Lower leg skin (tissue), 4 donors: ENCODE measurements at regions not wholly inside any gene's neighbourhood (a gene's known extent, or its start where the extent isn't known, plus 50 kb on each side); places are given as distances from the start of the nearest gene placed in this dataset.

Source experiments
- DNase-seq, 2 donors: peaks; one replicate each; pipeline ENCODE4 v3.0.0-alpha.2; 2019; ENCODE audit warnings: low spot score in 2 of 2
- H3K4me3 ChIP-seq: fragments of 200-600 bp; sonication (generic); 2 replicates; pipeline ENCODE4 v1.5.1; 2017; ENCODE audit warnings: mild to moderate bottlenecking, low read depth; ENCODE audit not compliant: poor library complexity, severe bottlenecking
- POLR2A ChIP-seq, 2 donors: fragments of 450-650 bp; IDR thresholded peaks; one replicate each; pipeline ENCODE4 v1.6.1; 2016 to 2017; ENCODE audit warnings: antibody characterized with exemption in 2 of 2, mild to moderate bottlenecking in 1 of 2, moderate library complexity in 1 of 2
- WGBS, 2 donors: methylation state at CpG; one replicate each; pipeline ENCODE4 v1.1.5; 2018; 5-methylcytosine and 5-hydroxymethylcytosine counted together
- intact Hi-C: fragments of 100-400 bp; cut with DNase I; formaldehyde crosslinking; loops from one replicate; pipeline ENCODE4 v1.15.0; 2023; ENCODE audit warnings: low total_unique reads
- TF ChIP-seq, protein P1 (sequence below), 3 donors: fragments of 450-650 bp; IDR thresholded peaks; one replicate each; pipeline ENCODE4 v1.5.1; 2016; ENCODE audit warnings: antibody characterized with exemption in 3 of 3, mild to moderate bottlenecking in 3 of 3, moderate library complexity in 2 of 3

DNA sequence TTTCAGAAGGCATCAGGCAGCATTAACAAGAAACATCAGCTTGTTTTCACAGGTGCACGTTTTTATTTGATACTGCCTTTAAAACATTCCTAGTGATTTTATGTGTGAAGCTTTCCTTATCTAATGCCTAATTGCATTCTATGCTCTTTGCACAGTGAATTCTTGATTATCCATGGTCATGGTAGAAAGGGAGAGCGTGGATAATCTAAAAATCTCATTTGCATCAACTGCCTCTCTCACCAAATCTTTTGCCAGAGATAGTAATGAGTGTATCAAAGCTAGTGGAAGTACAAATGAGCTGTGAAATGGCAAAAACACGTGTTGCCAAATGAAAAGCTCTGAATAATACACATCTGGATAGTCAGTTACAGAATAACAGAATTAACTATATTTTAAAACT is 170.5 kb downstream of the NAA11 start:
- H3K4me3 ChIP-seq = no peak overlapping the region
- intact Hi-C loops = no loop called here

DNA sequence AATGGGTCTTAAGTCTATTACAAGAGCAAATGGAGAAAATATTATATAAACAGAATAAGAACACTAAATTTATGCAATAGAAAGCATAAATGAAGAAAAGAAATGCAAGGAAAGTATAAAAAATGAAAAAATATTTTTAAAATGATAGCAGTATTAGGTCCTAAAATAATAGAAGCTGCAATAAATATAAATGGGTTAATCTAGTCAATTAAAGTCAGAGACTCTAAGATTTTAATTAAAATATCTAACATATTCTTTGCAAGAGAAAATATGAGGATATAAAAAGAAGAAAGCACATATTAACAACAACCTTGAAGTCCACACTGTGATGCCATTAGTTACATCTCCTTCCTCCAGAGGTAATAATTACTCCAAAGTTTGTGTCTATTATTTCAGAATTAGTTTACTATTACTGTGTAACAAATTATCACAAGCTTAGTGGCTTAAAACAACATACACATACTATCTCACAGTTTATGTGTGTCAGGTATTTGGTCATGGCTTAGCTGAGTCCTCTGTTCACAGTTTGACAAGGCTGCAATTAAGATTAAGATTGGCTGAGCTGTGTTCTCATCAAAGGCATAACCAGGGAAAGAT is 174.9 kb downstream of the NAA11 start:
- no peak for TF ChIP-seq POLR2A (IDR thresholded peaks at IDR 0.05)
- TF ChIP-seq, protein P1, sequence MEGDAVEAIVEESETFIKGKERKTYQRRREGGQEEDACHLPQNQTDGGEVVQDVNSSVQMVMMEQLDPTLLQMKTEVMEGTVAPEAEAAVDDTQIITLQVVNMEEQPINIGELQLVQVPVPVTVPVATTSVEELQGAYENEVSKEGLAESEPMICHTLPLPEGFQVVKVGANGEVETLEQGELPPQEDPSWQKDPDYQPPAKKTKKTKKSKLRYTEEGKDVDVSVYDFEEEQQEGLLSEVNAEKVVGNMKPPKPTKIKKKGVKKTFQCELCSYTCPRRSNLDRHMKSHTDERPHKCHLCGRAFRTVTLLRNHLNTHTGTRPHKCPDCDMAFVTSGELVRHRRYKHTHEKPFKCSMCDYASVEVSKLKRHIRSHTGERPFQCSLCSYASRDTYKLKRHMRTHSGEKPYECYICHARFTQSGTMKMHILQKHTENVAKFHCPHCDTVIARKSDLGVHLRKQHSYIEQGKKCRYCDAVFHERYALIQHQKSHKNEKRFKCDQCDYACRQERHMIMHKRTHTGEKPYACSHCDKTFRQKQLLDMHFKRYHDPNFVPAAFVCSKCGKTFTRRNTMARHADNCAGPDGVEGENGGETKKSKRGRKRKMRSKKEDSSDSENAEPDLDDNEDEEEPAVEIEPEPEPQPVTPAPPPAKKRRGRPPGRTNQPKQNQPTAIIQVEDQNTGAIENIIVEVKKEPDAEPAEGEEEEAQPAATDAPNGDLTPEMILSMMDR (IDR thresholded peaks at IDR 0.05) = no peak
- DNase-seq = no peak
- intact Hi-C loops = no loop called here
- H3K4me3 ChIP-seq = no peak overlapping the region

More for the DNA sequence above, 170.5 kb downstream of the NAA11 start:
- DNase-seq = no peak
- WGBS, 2 donors = 74 to 76% methylated on average over 3 of the region's 3 CpGs
- TF ChIP-seq, protein P1 (IDR thresholded peaks at IDR 0.05) = no peak
- no peak for TF ChIP-seq POLR2A (IDR thresholded peaks at IDR 0.05)

DNA sequence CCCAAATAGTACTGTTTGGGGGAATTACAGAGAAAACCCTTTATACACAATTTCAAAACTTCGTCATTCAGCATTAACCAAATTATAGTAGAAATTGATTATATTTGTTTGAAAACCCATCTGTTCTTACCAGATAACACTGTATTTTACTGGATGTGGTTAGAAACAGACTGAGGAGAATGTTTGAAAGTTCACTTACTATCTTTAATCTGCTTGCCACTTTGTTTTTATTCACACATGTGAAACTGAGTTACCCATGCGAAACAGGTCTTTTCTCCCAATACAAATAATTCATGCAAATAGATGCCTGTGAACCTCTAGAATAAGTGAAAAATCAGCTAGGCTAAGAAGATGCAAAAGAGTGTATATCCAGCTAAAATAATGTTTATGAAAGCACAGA is 177.5 kb downstream of the NAA11 start:
- intact Hi-C loops = no loop called here
- no peak for DNase-seq
- TF ChIP-seq, protein P1 (IDR thresholded peaks at IDR 0.05) = no peak
- TF ChIP-seq POLR2A (IDR thresholded peaks at IDR 0.05) = no peak
- 87 to 91% methylated on average over 2 of the region's 2 CpGs for WGBS, 2 donors
- no peak overlapping the region for H3K4me3 ChIP-seq

DNA sequence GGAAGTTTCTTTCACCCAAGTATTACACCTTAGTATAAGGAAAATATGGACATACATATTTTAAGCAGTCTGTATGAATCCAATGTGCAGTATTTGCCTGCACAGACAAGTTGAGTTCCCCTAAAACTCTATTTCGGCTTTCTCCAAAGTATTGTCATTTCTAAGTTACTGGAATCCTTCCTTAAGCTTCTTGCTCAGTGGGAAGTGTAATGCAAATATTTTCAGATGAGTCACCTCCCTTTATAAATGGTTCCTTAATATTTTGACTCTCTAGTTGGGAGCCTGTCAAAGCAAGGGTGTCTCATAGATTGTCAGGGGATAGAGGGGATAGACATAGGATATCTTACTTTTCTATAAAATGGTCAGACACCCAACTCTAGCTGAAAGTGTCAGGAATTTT is 178.6 kb downstream of the NAA11 start:
- TF ChIP-seq, protein P1 (IDR thresholded peaks at IDR 0.05) = no peak
- no peak for TF ChIP-seq POLR2A (IDR thresholded peaks at IDR 0.05)
- WGBS, 2 donors = 65 to 68% methylated on average over 1 of the region's 1 CpG
- intact Hi-C loops = no loop called here
- DNase-seq = no peak
- H3K4me3 ChIP-seq = no peak overlapping the region

DNA sequence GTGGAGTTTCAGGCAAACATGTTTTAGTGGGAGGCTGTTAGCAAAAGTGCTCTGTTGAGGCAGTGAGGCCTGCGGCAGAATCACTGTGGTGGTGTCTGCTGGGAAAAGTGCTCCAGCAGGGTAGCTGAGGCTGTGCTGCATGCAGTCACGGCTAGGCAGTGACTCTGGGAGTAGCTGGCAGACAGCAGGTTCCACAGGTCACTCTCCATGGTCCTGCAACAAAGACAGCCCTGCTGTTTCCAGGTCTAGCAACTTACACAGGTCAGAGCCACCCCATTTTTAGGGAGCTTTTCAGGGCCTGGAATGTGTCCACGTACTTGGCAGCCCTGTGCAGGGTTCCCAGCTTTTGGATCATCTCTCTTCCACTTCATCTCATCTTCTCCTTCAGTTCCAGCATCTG is 184.3 kb downstream of the NAA11 start:
- peak in 1 of 2 donors; percentile 72 for DNase-seq
- no peak for TF ChIP-seq POLR2A (IDR thresholded peaks at IDR 0.05)
- intact Hi-C loops = no loop called here
- H3K4me3 ChIP-seq = no peak overlapping the region
- 28 to 38% methylated on average over 3 of the region's 3 CpGs for WGBS, 2 donors

DNA sequence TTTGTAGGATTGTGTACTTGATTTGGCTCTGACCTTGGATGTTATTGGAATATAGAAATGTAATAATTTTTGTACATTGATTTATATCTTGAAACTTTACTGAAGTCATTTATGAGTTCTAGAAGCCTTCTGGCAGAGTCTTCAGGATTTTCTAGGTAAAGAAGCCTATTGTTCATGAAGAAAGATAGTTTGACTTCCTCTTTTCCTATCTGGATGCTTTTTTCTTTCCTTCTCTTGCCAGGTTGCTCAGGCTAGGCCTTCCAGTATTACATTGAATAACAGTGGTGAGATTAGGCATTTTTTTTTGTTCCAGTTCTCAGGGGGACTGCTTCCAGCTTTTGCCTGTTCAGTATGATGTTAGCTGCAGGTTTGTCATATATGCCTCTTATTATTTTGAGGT is 191.1 kb downstream of the NAA11 start:
- intact Hi-C loops = no loop called here
- no peak for DNase-seq
- no peak overlapping the region for H3K4me3 ChIP-seq
- TF ChIP-seq, protein P1 (IDR thresholded peaks at IDR 0.05) = no peak
- TF ChIP-seq POLR2A (IDR thresholded peaks at IDR 0.05) = no peak
